Uterus (tissue), 3 donors: ENCODE measurements at regions not wholly inside any gene's neighbourhood (a gene's known extent, or its start where the extent isn't known, plus 50 kb on each side); places are given as distances from the start of the nearest gene placed in this dataset.

Experiments used
- DNase-seq, 2 donors: peaks; one replicate each; pipeline ENCODE4 v3.0.0-alpha.2; 2019 to 2020
- H3K27ac ChIP-seq, 2 donors: fragments of 200-600 bp; sonication (generic); 1 replicate in 1 of 2; 2 replicates in 1 of 2; pipeline ENCODE4 v1.5.1; 2016 to 2018
- H3K27me3 ChIP-seq, 2 donors: fragments of 200-600 bp; sonication (generic); one replicate each; pipeline ENCODE4 v1.5.1; 2018 to 2019; ENCODE audit warnings: control low read depth in 1 of 2
- H3K36me3 ChIP-seq, 2 donors: fragments of 200-600 bp; sonication (generic); one replicate each; pipeline ENCODE4 v1.5.1; 2019; ENCODE audit warnings: control low read depth in 1 of 2
- H3K4me1 ChIP-seq, 2 donors: fragments of 200-600 bp; sonication (generic); one replicate each; pipeline ENCODE4 v1.5.1; 2018 to 2019; ENCODE audit warnings: control low read depth in 1 of 2
- H3K4me3 ChIP-seq, 2 donors: fragments of 200-600 bp; sonication (generic); 1 replicate in 1 of 2; 2 replicates in 1 of 2; pipeline ENCODE4 v1.5.1; 2018 to 2019; ENCODE audit warnings: mild to moderate bottlenecking in 1 of 2
- H3K9me3 ChIP-seq, 2 donors: fragments of 200-600 bp; sonication (generic); one replicate each; pipeline ENCODE4 v1.5.1; 2019; ENCODE audit warnings: control low read depth in 1 of 2
- POLR2A ChIP-seq, 2 donors: fragments of 450-650 bp; IDR thresholded peaks; one replicate each; pipeline ENCODE4 v1.6.1; 2016; ENCODE audit warnings: antibody characterized with exemption in 2 of 2, mild to moderate bottlenecking in 1 of 2, moderate library complexity in 1 of 2
- intact Hi-C: fragments of 100-400 bp; cut with DNase I; formaldehyde crosslinking; loops from one replicate; pipeline ENCODE4 v1.15.1; 2023; ENCODE audit warnings: low total_unique reads
- TF ChIP-seq, protein P1 (sequence below), 4 experiments: fragments of 200-600 bp in 2 of 4; fragments of 450-650 bp in 2 of 4; sonication (generic) in 2 of 4; IDR thresholded peaks; one replicate each; pipeline ENCODE4 v1.5.1; 2016 to 2019; ENCODE audit warnings: antibody characterized with exemption in 4 of 4, mild to moderate bottlenecking in 2 of 4, moderate library complexity in 1 of 4
- donor health status: DM: yes; HTN: yes; CAD: no.

DNA sequence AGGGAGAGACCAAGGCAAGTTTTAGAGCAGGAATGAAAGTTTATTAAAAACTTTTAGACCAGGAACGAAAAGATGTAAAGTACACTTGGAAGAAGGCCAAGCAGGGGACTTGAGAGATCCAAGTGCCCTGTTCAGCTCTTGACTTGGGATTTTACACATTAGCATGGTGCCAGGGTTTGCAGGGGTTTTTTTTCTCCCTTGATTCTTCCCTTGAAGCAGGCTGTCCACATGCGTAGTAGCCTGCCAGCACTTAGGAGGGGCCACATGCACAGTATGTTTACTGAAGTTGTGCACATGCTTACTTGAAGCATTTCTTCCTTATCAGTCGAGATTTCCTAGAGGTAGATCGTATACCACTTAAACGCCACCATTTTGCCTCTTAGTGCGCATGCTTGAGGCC, 277.5 kb upstream of the AGTR1 start:
- no peak for DNase-seq
- Histone ChIP-seq H3K4me1 (no peaks in the 10 kb centered on the region), H3K36me3 (no peaks in the 10 kb centered on the region), H3K9me3 (no peaks in the 10 kb centered on the region), H3K4me3 (no peak overlapping the region), H3K27ac (no peak overlapping the region), H3K27me3 (no peaks in the 10 kb centered on the region)
- TF ChIP-seq, protein P1, sequence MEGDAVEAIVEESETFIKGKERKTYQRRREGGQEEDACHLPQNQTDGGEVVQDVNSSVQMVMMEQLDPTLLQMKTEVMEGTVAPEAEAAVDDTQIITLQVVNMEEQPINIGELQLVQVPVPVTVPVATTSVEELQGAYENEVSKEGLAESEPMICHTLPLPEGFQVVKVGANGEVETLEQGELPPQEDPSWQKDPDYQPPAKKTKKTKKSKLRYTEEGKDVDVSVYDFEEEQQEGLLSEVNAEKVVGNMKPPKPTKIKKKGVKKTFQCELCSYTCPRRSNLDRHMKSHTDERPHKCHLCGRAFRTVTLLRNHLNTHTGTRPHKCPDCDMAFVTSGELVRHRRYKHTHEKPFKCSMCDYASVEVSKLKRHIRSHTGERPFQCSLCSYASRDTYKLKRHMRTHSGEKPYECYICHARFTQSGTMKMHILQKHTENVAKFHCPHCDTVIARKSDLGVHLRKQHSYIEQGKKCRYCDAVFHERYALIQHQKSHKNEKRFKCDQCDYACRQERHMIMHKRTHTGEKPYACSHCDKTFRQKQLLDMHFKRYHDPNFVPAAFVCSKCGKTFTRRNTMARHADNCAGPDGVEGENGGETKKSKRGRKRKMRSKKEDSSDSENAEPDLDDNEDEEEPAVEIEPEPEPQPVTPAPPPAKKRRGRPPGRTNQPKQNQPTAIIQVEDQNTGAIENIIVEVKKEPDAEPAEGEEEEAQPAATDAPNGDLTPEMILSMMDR (IDR thresholded peaks at IDR 0.05), result no peak
- no peak for TF ChIP-seq POLR2A (IDR thresholded peaks at IDR 0.05)
- intact Hi-C loops, result no loop called here

DNA sequence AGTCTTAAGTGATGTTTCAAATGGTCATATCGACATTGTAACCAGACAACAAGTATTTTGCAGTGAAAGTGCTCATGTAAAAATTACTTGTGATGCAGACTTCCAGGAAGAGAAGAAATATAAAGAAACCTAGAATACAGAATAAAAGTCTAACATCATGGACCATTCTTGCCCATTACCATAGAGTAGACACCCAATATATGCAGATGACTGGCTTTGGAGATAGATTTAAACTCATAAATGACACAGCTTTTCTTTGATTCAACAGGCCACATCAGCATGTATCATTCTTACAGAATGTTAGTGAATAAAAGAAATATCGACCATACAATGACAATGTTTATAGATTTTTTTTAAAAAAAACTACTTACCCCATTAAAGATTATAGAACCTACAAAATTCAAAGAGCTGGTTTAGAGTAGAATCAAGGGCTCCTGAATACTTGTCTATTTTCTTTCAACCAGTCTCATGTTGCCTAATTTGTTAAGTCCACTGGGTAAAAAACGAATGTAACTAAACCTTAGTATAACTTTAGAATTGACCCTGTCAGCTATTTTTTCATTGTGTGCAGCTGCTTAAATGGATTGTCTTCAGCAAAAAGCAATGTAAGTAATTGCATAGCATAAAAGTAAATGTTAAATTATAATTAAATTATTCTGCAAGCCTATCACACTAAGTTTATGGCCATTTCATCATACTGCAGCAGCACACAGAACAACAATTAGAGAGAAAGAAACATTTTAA, 268.7 kb upstream of the AGTR1 start:
- intact Hi-C loops, result no loop called here
- DNase-seq, result no peak
- no peak for TF ChIP-seq POLR2A (IDR thresholded peaks at IDR 0.05)
- TF ChIP-seq, protein P1 (IDR thresholded peaks at IDR 0.05), result no peak
- no peak overlapping the region for H3K4me3 ChIP-seq
- no peaks in the 10 kb centered on the region for H3K4me1 ChIP-seq
- H3K27me3 ChIP-seq, result no peaks in the 10 kb centered on the region
- no peaks in the 10 kb centered on the region for H3K9me3 ChIP-seq
- no peaks in the 10 kb centered on the region for H3K36me3 ChIP-seq
- H3K27ac ChIP-seq, result no peak overlapping the region

DNA sequence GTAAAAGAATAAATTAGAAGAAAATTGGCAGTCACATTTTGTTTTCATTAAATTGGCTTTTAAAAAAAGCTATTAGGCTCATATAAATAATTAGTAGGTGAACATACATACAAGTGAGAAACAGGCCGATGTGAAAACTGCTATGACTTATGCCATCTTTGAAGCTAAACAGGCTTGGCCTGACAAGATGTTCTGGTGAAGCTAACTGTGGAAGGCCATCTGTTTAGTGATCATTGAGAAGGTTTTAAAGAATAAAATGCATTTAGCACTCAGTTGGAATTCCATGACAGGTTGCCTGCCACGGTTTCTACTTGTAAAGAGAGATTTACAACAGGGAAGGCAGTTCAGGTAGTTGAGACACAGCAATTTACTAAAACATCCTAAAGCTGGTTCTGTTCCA, 264.0 kb upstream of the AGTR1 start:
- DNase-seq, result no peak
- no peaks in the 10 kb centered on the region for H3K36me3 ChIP-seq
- no peaks in the 10 kb centered on the region for H3K27me3 ChIP-seq
- intact Hi-C loops, result no loop called here
- no peak overlapping the region for H3K27ac ChIP-seq
- H3K4me3 ChIP-seq, result no peak overlapping the region
- TF ChIP-seq POLR2A (IDR thresholded peaks at IDR 0.05), result no peak
- TF ChIP-seq, protein P1 (IDR thresholded peaks at IDR 0.05), result no peak
- no peaks in the 10 kb centered on the region for H3K4me1 ChIP-seq
- no peaks in the 10 kb centered on the region for H3K9me3 ChIP-seq

DNA sequence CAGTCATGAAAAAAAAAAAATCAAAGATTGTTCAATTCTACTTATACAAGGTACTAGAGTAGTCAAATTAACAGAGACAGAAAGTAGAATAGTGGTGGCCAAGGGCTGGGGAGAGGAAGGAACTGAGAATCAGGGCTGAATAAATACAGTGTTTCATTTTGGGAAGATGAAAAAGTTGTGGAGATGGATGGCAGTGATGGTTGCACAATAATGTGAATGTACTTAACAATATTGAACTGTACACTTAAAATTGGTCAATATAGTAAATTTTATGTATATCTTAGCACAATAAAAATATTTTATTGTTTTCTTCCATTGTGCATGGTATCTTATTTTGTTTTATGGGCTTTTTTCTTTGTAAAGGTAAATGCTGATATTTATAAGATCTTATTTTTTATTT, 262.2 kb upstream of the AGTR1 start:
- TF ChIP-seq, protein P1 (IDR thresholded peaks at IDR 0.05), result no peak
- TF ChIP-seq POLR2A (IDR thresholded peaks at IDR 0.05), result no peak
- intact Hi-C loops, result no loop called here
- no peaks in the 10 kb centered on the region for H3K9me3 ChIP-seq
- no peaks in the 10 kb centered on the region for H3K27me3 ChIP-seq
- DNase-seq, result no peak
- no peak overlapping the region for H3K27ac ChIP-seq
- no peaks in the 10 kb centered on the region for H3K36me3 ChIP-seq
- H3K4me1 ChIP-seq, result no peaks in the 10 kb centered on the region
- no peak overlapping the region for H3K4me3 ChIP-seq

DNA sequence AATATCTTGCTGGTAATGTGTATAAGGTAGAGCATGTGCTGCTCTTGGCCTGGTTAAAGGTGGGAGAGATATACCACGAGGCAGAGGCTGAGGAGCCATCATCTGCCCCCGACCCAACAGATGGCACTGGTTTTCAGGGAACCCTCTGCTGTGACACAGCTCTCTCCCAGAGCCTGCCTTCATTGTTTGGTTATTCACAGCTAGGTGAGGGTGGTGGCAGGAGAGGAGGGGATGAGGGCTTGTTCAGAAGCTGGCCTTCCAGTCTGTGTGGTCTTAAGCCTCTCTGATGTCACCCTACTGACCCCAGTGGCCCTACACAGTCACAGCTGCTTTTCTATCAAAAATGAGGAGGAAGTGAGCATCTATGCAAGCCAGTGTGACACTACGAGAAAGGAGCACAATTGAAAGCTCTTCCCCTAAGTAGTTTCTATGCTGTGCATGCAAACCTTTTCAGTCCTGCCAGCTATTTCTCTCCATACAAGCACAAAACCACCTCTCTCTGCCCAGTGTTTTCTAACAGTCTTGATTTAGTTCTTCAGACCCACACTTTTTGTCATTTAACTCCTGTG, 258.4 kb upstream of the AGTR1 start:
- Histone ChIP-seq H3K9me3 (no peaks in the 10 kb centered on the region), H3K27ac (no peak overlapping the region), H3K36me3 (no peaks in the 10 kb centered on the region), H3K4me1 (no peaks in the 10 kb centered on the region), H3K4me3 (no peak overlapping the region), H3K27me3 (no peaks in the 10 kb centered on the region)
- TF ChIP-seq POLR2A (IDR thresholded peaks at IDR 0.05), result no peak
- no peak for DNase-seq
- intact Hi-C loops, result no loop called here
